K562 (cell line): ENCODE measurements at regions not wholly inside any gene's neighbourhood (a gene's known extent, or its start where the extent isn't known, plus 50 kb on each side); places are given as distances from the start of the nearest gene placed in this dataset.

Experiments
- ATAC-seq: fragments of 200-7000 bp; cut with Tn5 transposase; 3 replicates; pipeline ENCODE4 v1.9.1; 2020; ENCODE audit warnings: moderate library complexity
- BruUV-seq: library from RNA; stranded (reverse); fragments of 400-500 nt; replicated peaks from 2 replicates; lab custom pipeline; 2021; lab: Mats Ljungman, UMichigan
- CTCF ChIA-PET: fragments of 300-600 bp; formaldehyde crosslinking; extraction: SDS; loops from one replicate; lab custom pipeline; 2021; ENCODE audit warnings: low intra/inter-chr PET ratio; lab: Yijun Ruan, JAX
- POLR2A ChIA-PET: fragments of 300-600, 350-650 bp; sonication (Branson Sonifier 250); formaldehyde crosslinking; extraction: SDS; loops from one replicate; lab custom pipeline; 2021; ENCODE audit warnings: antibody characterized with exemption, inconsistent platforms; lab: Yijun Ruan, JAX
- DNase-seq, 4 experiments: peaks; one replicate each; pipeline versions ENCODE4 v3.0.0 to v3.0.0-alpha.2; 2011 to 2018; ENCODE audit warnings: low spot score in 3 of 4, mixed read lengths in 3 of 4; ENCODE audit errors: extremely low read depth in 1 of 4
- FAIRE-seq: peaks from 2 replicates; lab custom pipeline; 2011; peaks lifted over from hg19 to GRCh38; lab: Jason Lieb, UNC
- H2AFZ ChIP-seq: 2 replicates; pipeline ENCODE4 v1.6.0; 2011; ENCODE audit warnings: low read depth, low read length, control low read depth, inconsistent platforms
- H3K27ac ChIP-seq: fragments of 200-600 bp; 3 replicates; pipeline ENCODE4 v1.8.0; 2011; ENCODE audit warnings: low read depth, mild to moderate bottlenecking, control low read depth, inconsistent platforms, low read length, moderate library complexity, mixed read lengths; ENCODE audit errors: extremely low read depth
- H3K27me3 ChIP-seq, 2 experiments: fragments of 300-600 bp in 1 of 2; 2 replicates in 1 of 2; 3 replicates in 1 of 2; pipeline versions ENCODE4 v1.6.0 to v1.8.0; 2011; ENCODE audit warnings: inconsistent platforms in 2 of 2, low read length in 2 of 2, mild to moderate bottlenecking in 1 of 2, mixed read lengths in 1 of 2, moderate library complexity in 1 of 2; ENCODE audit not compliant: control insufficient read depth in 2 of 2, insufficient read depth in 2 of 2
- H3K36me3 ChIP-seq: fragments of 300-600 bp; 3 replicates; pipeline ENCODE4 v1.8.0; 2011; ENCODE audit warnings: mild to moderate bottlenecking, low read length, inconsistent platforms; ENCODE audit not compliant: control insufficient read depth, insufficient read depth
- H3K4me1 ChIP-seq, 2 experiments: fragments of 200-600 bp in 1 of 2; replicated peaks in 1 of 2; 2 replicates in 1 of 2; 3 replicates in 1 of 2; pipeline versions ENCODE4 v1.5.1 to v1.8.0; 2011; ENCODE audit warnings: inconsistent platforms in 2 of 2, low read length in 2 of 2, mild to moderate bottlenecking in 1 of 2, mixed read lengths in 1 of 2, moderate library complexity in 1 of 2; ENCODE audit not compliant: control insufficient read depth in 2 of 2, insufficient read depth in 2 of 2
- H3K4me2 ChIP-seq: 2 replicates; pipeline ENCODE4 v1.6.1; 2011; ENCODE audit warnings: low read length, control low read depth, inconsistent platforms, mixed read lengths; ENCODE audit not compliant: insufficient read depth
- H3K4me3 ChIP-seq: fragments of 200-600 bp; sonication (generic), shearing (Covaris generic); 2 replicates; pipeline ENCODE4 v1.5.1; 2016; ENCODE audit warnings: control low read depth, inconsistent platforms
- H3K79me2 ChIP-seq: fragments of 200-600 bp; 3 replicates; pipeline ENCODE4 v1.8.0; 2011; ENCODE audit warnings: low read length, inconsistent platforms; ENCODE audit not compliant: control insufficient read depth, insufficient read depth
- H3K9ac ChIP-seq, 2 experiments: 2 replicates each; pipeline versions ENCODE4 v1.6.0 to v1.6.1; 2011; ENCODE audit warnings: low read depth in 2 of 2, low read length in 2 of 2, control low read depth in 1 of 2, inconsistent platforms in 1 of 2, mild to moderate bottlenecking in 1 of 2, mixed read lengths in 1 of 2; ENCODE audit not compliant: insufficient read depth in 1 of 2
- H3K9me1 ChIP-seq: one replicate; pipeline ENCODE4 v1.6.0; 2011; ENCODE audit warnings: inconsistent platforms, mild to moderate bottlenecking, low read length, moderate library complexity; ENCODE audit not compliant: control insufficient read depth, insufficient read depth
- H3K9me3 ChIP-seq: replicated peaks from 2 replicates; pipeline ENCODE4 v1.5.1; 2011; ENCODE audit warnings: low read depth, low read length, inconsistent platforms; ENCODE audit not compliant: control insufficient read depth, insufficient read depth
- H4K20me1 ChIP-seq: replicated peaks from 2 replicates; pipeline ENCODE4 v1.6.1; 2011; ENCODE audit warnings: low read length, inconsistent platforms, mixed read lengths; ENCODE audit not compliant: control insufficient read depth, insufficient read depth
- FOSL1 ChIP-seq: fragments of 200-800 bp; sonication (Bioruptor generic); conservative IDR thresholded peaks from 2 replicates; pipeline ENCODE4 v1.6.1; 2016; ENCODE audit warnings: missing genetic modification characterization, missing compliant biosample characterization
- KAT7 ChIP-seq: sonication (generic); formaldehyde crosslinking; IDR thresholded peaks from 2 replicates; pipeline ENCODE4 v1.8.0; 2022; ENCODE audit warnings: missing genetic modification reagents, mild to moderate bottlenecking, borderline replicate concordance
- MTA2 ChIP-seq: fragments of 450-650 bp; IDR thresholded peaks from 2 replicates; pipeline ENCODE4 v1.6.1; 2016; ENCODE audit warnings: low read depth
- XRCC4 ChIP-seq: IDR thresholded peaks from one replicate; pipeline ENCODE4 v1.6.1; 2011; ENCODE audit not compliant: insufficient read depth, insufficient read length; ENCODE audit errors: extremely low read depth
- XRCC5 ChIP-seq: fragments of 200-400 bp; formaldehyde crosslinking; IDR thresholded peaks from 2 replicates; pipeline ENCODE4 v1.6.1; 2017; ENCODE audit warnings: low read depth, mild to moderate bottlenecking, low read length
- ZNF507 ChIP-seq: conservative IDR thresholded peaks from 2 replicates; pipeline ENCODE4 v1.6.1; 2017; ENCODE audit warnings: missing genetic modification characterization, missing compliant biosample characterization
- WGBS: fragments of 100-300 bp; shearing (Covaris generic); methylation state at CpG from one replicate; pipeline ENCODE4 v1.1.6; 2016; ENCODE audit warnings: low coverage, mixed read lengths; ENCODE audit not compliant: insufficient coverage; ENCODE audit errors: missing lambda C conversion rate; 5-methylcytosine and 5-hydroxymethylcytosine counted together
- in situ Hi-C: fragments of 300-500 bp; cut with MboI; formaldehyde crosslinking; loops from 4 replicates; pipeline ENCODE4 v1.15.0; 2018; ENCODE audit warnings: inconsistent platforms, mixed read lengths
- intact Hi-C: fragments of 100-400 bp; cut with micrococcal nuclease; formaldehyde crosslinking; loops from 2 replicates; pipeline ENCODE4 v1.14.2; 2022
- TF ChIP-seq, protein P1 (sequence below): fragments of 450-650 bp; IDR thresholded peaks from 2 replicates; pipeline ENCODE4 v1.6.1; 2014; ENCODE audit warnings: low read depth, mild to moderate bottlenecking, moderate library complexity, borderline replicate concordance
- TF ChIP-seq, protein P2 (sequence below): sonication (generic); formaldehyde crosslinking; IDR thresholded peaks from 2 replicates; pipeline ENCODE4 v1.8.0; 2023; ENCODE audit warnings: missing genetic modification reagents, mild to moderate bottlenecking, borderline replicate concordance
- TF ChIP-seq, protein P3 (sequence below): fragments of 200-800 bp; sonication (Bioruptor generic); IDR thresholded peaks from 2 replicates; pipeline ENCODE4 v1.6.1; 2016; ENCODE audit warnings: missing genetic modification characterization, missing compliant biosample characterization
- TF ChIP-seq, protein P4 (sequence below): fragments of 250-450 bp; sonication (Bioruptor Pico); IDR thresholded peaks from 2 replicates; pipeline ENCODE4 v1.6.1; 2021; ENCODE audit warnings: mild to moderate bottlenecking

DNA sequence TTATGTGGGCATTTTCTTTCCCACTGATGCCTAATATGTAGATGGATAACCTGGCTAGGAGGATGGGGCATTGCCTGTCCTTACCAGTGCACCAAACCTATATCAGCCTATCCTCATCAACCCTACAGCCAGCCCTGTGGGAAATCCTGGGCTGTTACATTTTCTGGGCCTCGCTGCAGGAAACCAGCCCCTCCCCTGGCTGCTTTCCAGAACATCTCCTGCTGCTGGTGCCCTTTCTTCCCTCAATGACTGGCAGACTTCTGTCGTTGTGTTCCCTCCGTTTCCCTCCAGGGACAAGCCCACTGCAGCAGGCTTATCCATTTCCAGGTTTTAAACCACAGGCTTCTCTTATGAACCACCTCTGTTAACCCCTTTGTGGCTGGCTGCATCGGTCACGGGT lies 486.1 kb upstream of the COBL start:
- Histone ChIP-seq H3K36me3 (no peaks in the 10 kb centered on the region), H3K27ac (no peak overlapping the region), H3K79me2 (no peaks in the 10 kb centered on the region), H3K4me3 (no peak overlapping the region), H2AFZ (no peak overlapping the region), H3K9me3 (no peaks in the 10 kb centered on the region), H3K9ac (no peak overlapping the region), H3K4me2 (no peak overlapping the region), H4K20me1 (no peaks in the 10 kb centered on the region), H3K4me1 (no peaks in the 10 kb centered on the region), H3K9me1 (no peaks in the 10 kb centered on the region), H3K27me3 (no peaks in the 10 kb centered on the region)
- no TSS peak for BruUV-seq
- FAIRE-seq (no peak), DNase-seq (no peak), ATAC-seq (no peak)
- POLR2A ChIA-PET: no interaction called here
- in situ Hi-C loops: no loop called here
- WGBS: 0% methylated on average over 5 of the region's 5 CpGs
- CTCF ChIA-PET: no interaction called here
- intact Hi-C loops: no loop called here
- TF ChIP-seq, protein P1, sequence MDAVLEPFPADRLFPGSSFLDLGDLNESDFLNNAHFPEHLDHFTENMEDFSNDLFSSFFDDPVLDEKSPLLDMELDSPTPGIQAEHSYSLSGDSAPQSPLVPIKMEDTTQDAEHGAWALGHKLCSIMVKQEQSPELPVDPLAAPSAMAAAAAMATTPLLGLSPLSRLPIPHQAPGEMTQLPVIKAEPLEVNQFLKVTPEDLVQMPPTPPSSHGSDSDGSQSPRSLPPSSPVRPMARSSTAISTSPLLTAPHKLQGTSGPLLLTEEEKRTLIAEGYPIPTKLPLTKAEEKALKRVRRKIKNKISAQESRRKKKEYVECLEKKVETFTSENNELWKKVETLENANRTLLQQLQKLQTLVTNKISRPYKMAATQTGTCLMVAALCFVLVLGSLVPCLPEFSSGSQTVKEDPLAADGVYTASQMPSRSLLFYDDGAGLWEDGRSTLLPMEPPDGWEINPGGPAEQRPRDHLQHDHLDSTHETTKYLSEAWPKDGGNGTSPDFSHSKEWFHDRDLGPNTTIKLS: no peak
- TF ChIP-seq KAT7 (no peak), XRCC5 (no peak), FOSL1 (tag) (no peak), MTA2 (no peak), XRCC4 (no peak), ZNF507 (tag) (no peak)
- TF ChIP-seq, protein P2, sequence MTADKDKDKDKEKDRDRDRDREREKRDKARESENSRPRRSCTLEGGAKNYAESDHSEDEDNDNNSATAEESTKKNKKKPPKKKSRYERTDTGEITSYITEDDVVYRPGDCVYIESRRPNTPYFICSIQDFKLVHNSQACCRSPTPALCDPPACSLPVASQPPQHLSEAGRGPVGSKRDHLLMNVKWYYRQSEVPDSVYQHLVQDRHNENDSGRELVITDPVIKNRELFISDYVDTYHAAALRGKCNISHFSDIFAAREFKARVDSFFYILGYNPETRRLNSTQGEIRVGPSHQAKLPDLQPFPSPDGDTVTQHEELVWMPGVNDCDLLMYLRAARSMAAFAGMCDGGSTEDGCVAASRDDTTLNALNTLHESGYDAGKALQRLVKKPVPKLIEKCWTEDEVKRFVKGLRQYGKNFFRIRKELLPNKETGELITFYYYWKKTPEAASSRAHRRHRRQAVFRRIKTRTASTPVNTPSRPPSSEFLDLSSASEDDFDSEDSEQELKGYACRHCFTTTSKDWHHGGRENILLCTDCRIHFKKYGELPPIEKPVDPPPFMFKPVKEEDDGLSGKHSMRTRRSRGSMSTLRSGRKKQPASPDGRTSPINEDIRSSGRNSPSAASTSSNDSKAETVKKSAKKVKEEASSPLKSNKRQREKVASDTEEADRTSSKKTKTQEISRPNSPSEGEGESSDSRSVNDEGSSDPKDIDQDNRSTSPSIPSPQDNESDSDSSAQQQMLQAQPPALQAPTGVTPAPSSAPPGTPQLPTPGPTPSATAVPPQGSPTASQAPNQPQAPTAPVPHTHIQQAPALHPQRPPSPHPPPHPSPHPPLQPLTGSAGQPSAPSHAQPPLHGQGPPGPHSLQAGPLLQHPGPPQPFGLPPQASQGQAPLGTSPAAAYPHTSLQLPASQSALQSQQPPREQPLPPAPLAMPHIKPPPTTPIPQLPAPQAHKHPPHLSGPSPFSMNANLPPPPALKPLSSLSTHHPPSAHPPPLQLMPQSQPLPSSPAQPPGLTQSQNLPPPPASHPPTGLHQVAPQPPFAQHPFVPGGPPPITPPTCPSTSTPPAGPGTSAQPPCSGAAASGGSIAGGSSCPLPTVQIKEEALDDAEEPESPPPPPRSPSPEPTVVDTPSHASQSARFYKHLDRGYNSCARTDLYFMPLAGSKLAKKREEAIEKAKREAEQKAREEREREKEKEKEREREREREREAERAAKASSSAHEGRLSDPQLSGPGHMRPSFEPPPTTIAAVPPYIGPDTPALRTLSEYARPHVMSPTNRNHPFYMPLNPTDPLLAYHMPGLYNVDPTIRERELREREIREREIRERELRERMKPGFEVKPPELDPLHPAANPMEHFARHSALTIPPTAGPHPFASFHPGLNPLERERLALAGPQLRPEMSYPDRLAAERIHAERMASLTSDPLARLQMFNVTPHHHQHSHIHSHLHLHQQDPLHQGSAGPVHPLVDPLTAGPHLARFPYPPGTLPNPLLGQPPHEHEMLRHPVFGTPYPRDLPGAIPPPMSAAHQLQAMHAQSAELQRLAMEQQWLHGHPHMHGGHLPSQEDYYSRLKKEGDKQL: no peak
- TF ChIP-seq, protein P3, sequence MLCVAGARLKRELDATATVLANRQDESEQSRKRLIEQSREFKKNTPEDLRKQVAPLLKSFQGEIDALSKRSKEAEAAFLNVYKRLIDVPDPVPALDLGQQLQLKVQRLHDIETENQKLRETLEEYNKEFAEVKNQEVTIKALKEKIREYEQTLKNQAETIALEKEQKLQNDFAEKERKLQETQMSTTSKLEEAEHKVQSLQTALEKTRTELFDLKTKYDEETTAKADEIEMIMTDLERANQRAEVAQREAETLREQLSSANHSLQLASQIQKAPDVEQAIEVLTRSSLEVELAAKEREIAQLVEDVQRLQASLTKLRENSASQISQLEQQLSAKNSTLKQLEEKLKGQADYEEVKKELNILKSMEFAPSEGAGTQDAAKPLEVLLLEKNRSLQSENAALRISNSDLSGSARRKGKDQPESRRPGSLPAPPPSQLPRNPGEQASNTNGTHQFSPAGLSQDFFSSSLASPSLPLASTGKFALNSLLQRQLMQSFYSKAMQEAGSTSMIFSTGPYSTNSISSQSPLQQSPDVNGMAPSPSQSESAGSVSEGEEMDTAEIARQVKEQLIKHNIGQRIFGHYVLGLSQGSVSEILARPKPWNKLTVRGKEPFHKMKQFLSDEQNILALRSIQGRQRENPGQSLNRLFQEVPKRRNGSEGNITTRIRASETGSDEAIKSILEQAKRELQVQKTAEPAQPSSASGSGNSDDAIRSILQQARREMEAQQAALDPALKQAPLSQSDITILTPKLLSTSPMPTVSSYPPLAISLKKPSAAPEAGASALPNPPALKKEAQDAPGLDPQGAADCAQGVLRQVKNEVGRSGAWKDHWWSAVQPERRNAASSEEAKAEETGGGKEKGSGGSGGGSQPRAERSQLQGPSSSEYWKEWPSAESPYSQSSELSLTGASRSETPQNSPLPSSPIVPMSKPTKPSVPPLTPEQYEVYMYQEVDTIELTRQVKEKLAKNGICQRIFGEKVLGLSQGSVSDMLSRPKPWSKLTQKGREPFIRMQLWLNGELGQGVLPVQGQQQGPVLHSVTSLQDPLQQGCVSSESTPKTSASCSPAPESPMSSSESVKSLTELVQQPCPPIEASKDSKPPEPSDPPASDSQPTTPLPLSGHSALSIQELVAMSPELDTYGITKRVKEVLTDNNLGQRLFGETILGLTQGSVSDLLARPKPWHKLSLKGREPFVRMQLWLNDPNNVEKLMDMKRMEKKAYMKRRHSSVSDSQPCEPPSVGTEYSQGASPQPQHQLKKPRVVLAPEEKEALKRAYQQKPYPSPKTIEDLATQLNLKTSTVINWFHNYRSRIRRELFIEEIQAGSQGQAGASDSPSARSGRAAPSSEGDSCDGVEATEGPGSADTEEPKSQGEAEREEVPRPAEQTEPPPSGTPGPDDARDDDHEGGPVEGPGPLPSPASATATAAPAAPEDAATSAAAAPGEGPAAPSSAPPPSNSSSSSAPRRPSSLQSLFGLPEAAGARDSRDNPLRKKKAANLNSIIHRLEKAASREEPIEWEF: no peak
- TF ChIP-seq, protein P4, sequence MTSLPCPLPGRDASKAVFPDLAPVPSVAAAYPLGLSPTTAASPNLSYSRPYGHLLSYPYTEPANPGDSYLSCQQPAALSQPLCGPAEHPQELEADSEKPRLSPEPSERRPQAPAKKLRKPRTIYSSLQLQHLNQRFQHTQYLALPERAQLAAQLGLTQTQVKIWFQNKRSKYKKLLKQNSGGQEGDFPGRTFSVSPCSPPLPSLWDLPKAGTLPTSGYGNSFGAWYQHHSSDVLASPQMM (CRISPR knock-in tag): no peak
